HG03378 (cell line): ENCODE measurements at regions not wholly inside any gene's neighbourhood (a gene's known extent, or its start where the extent isn't known, plus 50 kb on each side); places are given as distances from the start of the nearest gene placed in this dataset.

Experiments
- ATAC-seq: cut with Tn5 transposase; IDR thresholded peaks from one replicate; pipeline ENCODE4 v1.9.1; 2021; ENCODE audit warnings: mild to moderate bottlenecking, moderate library complexity; ENCODE audit not compliant: unreplicated experiment

- no peak for ATAC-seq
Observed at GRCh38 chr14:61940666-61941420, 178.6 kb downstream of the SNAPC1 start.

- no peak for ATAC-seq
Observed at GRCh38 chr14:61941421-61942150, 179.4 kb downstream of the SNAPC1 start.

- ATAC-seq: no peak
Observed at GRCh38 chr14:61948376-61948775, 186.2 kb downstream of the SNAPC1 start.

- ATAC-seq: no peak
Observed at GRCh38 chr14:61950340-61950739, 188.1 kb downstream of the SNAPC1 start.

GRCh38 chr14:61953602-61954001 lies 191.4 kb downstream of the SNAPC1 start:
- no peak for ATAC-seq

- no peak for ATAC-seq
Observed at GRCh38 chr14:61954306-61954705, 192.1 kb downstream of the SNAPC1 start.

GRCh38 chr14:61956517-61956916 lies 194.3 kb downstream of the SNAPC1 start:
- no peak for ATAC-seq

- ATAC-seq: no peak
Observed at GRCh38 chr14:61959348-61959747, 197.1 kb downstream of the SNAPC1 start.

GRCh38 chr14:61961369-61961768 lies 199.1 kb downstream of the SNAPC1 start:
- no peak for ATAC-seq

- no peak for ATAC-seq
Observed at GRCh38 chr14:61963926-61964325, 201.7 kb downstream of the SNAPC1 start.

- no peak for ATAC-seq
Observed at GRCh38 chr14:61965030-61965745, 203.0 kb downstream of the SNAPC1 start.

GRCh38 chr14:61968207-61968606 lies 206.0 kb downstream of the SNAPC1 start:
- ATAC-seq: no peak

- ATAC-seq: no peak
Observed at GRCh38 chr14:61972711-61973110, 210.5 kb downstream of the SNAPC1 start.

GRCh38 chr14:61973981-61974380 lies 211.8 kb downstream of the SNAPC1 start:
- ATAC-seq: no peak

GRCh38 chr14:61977217-61977616 lies 215.0 kb downstream of the SNAPC1 start:
- no peak for ATAC-seq

- ATAC-seq: no peak
Observed at GRCh38 chr14:61988240-61988639, 226.0 kb downstream of the SNAPC1 start.

GRCh38 chr14:61992139-61992538 lies 229.9 kb downstream of the SNAPC1 start:
- no peak for ATAC-seq

- no peak for ATAC-seq
Observed at GRCh38 chr14:61992926-61993325, 230.7 kb downstream of the SNAPC1 start.

GRCh38 chr14:61994589-61994988 lies 232.4 kb downstream of the SNAPC1 start:
- no peak for ATAC-seq

- no peak for ATAC-seq
Observed at GRCh38 chr14:61996753-61997152, 234.5 kb downstream of the SNAPC1 start.

- no peak for ATAC-seq
Observed at GRCh38 chr14:61997161-61997560, 234.9 kb downstream of the SNAPC1 start.

GRCh38 chr14:62001963-62002362 lies 239.7 kb downstream of the SNAPC1 start:
- no peak for ATAC-seq
